ENCODE measurements at regions not wholly inside any gene's neighbourhood (a gene's known extent, or its start where the extent isn't known, plus 50 kb on each side); places are given as distances from the start of the nearest gene placed in this dataset.
A peak's percentile ranks its signal among the peaks of the same experiment; 100 is the strongest.

DNA sequence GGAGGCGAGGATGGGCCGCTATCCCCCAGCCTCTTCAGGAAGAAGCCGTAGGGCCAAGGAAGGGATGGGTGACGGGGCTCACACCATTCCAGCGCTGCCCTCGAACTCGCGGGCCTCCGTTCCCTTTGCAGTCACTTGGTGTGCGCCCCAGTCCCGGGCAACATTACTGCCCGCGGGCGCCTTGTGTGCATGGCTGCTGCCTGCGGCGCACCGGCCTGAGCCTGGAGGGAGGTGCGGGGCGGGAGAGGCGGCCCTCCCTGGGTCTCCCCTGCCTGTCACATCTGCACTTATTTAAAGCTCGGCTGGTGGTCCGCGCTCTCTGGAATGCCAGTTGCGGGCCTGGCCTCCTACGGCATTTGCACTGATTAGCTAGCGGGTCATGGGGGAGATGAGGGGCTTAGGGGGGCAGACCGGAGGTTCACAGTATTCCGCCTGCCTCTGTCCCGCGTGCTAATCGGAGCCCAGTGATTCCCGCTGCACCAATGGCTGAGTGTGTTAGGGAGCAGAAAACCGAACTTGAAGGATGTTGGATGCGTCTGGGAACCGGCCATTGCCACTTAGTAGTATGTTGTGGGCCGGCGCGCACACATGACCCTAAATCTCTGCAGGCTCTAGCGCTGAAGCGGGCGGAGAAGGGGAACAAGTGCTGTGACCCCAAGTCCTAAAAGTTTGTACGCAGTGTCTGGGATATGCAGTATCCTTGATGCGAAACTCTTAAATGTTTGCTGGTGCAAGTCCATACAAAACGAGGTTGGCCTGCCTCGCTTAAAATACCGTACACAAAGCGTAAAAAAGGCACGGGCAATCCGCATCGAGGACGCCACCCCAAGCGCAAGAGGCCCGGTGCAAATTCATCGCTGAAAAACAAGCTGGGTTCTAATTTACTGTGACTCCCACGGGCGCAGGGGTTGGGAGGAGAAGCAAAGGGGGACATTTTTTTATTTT is 161.2 kb upstream of the SIX2 start:
- no peaks in the 10 kb centered on the region for H3K9me3 ChIP-seq
- no peak for DNase-seq
- intact Hi-C loops (cut with DNase I), result no loop called here
- WGBS, 2 donors, result 66 to 72% methylated on average over 23 to 30 of the region's 56 CpGs
- no peak for TF ChIP-seq POLR2A (IDR thresholded peaks at IDR 0.05)
- TF ChIP-seq, protein P1, sequence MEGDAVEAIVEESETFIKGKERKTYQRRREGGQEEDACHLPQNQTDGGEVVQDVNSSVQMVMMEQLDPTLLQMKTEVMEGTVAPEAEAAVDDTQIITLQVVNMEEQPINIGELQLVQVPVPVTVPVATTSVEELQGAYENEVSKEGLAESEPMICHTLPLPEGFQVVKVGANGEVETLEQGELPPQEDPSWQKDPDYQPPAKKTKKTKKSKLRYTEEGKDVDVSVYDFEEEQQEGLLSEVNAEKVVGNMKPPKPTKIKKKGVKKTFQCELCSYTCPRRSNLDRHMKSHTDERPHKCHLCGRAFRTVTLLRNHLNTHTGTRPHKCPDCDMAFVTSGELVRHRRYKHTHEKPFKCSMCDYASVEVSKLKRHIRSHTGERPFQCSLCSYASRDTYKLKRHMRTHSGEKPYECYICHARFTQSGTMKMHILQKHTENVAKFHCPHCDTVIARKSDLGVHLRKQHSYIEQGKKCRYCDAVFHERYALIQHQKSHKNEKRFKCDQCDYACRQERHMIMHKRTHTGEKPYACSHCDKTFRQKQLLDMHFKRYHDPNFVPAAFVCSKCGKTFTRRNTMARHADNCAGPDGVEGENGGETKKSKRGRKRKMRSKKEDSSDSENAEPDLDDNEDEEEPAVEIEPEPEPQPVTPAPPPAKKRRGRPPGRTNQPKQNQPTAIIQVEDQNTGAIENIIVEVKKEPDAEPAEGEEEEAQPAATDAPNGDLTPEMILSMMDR (IDR thresholded peaks at IDR 0.05), result no peak
- no peak overlapping the region for H3K27ac ChIP-seq
- no peaks in the 10 kb centered on the region for H3K36me3 ChIP-seq
- peak overlapping the region in 2 of 4 donors; percentile 47 to 69 for H3K4me3 ChIP-seq
- peaks cover 0 to 19% (median 13%) of the 10 kb centered on the region in 3 donors for H3K4me1 ChIP-seq
- H3K27me3 ChIP-seq, result peaks cover 15 to 92% (median 23%) of the 10 kb centered on the region in 4 donors

DNA sequence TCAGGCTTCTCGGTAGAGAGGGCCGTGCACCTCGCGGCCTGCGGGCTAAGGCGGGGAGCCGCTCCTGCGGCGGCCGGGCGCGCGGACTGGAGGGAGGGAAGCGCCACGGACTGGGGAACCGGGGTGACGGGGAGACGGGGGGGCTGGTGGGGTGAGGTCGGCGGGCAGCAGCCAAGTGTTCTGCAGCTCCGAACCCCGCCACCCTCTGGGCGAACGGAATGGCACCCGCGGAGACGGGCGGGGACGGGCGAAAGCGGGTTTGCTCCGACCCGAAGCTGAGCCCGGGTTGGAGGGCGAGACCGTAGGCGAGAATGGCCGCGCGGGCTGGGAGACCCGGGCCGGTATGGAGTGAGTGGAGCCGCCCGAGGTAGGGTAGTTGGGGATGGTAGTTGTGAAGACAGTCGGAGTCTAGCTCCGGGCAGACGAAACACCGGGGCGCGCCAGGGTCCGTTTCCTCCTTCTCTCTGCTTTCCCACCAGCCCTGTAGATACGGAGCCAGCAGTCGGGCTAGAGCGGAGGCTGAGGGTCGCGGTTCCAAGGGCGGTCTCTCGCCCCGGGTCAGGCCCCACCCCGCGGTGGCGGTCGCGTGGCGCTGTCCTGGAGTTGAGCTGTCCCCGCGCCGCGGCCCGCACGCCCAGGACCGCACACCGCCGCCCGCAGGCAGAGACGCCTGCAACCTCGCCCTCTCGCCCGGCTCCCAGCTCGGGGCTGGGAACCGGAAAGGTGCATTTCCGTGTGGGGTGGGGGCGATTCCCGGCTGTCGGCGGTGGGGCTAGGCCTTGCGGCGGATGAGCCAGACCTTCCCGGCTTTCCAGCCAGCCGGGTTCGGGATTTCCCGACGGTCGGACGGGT is 160.3 kb upstream of the SIX2 start:
- no peak for DNase-seq
- intact Hi-C loops (cut with DNase I), result no loop called here
- TF ChIP-seq, protein P1 (IDR thresholded peaks at IDR 0.05), result no peak
- no peak for TF ChIP-seq POLR2A (IDR thresholded peaks at IDR 0.05)
- WGBS, 2 donors, result 0 to 1% methylated on average over 18 to 20 of the region's 95 CpGs
- Histone ChIP-seq H3K36me3 (no peaks in the 10 kb centered on the region), H3K4me1 (peaks cover 0 to 19% (median 13%) of the 10 kb centered on the region in 3 donors), H3K4me3 (peak overlapping the region; percentile 19 to 69 (median 44)), H3K27me3 (peaks cover 18 to 92% (median 24%) of the 10 kb centered on the region in 4 donors), H3K27ac (peak overlapping the region in 1 of 4 donors; percentile 49), H3K9me3 (no peaks in the 10 kb centered on the region)

DNA sequence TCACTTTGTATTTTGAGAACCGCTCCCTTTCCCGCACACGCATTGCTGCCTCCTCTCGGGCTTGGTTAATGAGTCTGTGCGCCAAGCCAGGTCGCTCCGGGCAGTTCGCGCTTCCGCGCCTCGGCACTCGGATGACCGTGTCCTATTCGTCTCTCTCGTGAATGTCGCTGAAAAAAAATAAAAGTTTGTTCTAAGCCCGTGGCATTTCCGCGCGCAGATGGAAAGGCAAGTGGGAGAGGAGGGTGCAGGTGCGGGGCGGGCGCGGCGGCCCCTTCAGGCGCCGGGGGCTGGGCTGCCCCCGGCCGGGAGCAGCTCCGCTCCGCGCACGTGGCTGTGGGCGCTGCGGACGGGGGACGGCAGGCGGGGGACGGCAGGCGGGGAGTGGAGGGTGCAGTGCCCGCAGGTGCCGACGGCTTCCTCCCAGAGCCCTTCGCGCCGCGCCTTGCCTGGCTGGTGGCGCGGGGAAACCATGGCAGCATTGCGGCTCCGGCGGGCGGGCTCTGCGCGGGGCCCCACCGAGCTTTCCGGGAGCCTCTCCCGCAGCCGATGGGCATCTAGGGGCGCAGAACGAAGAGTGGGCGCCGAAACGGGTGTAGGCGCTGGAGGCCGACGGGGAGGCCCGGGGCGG is 159.6 kb upstream of the SIX2 start:
- no peaks in the 10 kb centered on the region for H3K36me3 ChIP-seq
- H3K27me3 ChIP-seq, result peaks cover 18 to 92% (median 24%) of the 10 kb centered on the region in 4 donors
- intact Hi-C loops (cut with DNase I), result no loop called here
- TF ChIP-seq, protein P1 (IDR thresholded peaks at IDR 0.05), result no peak
- no peak for TF ChIP-seq POLR2A (IDR thresholded peaks at IDR 0.05)
- DNase-seq, result no peak
- no peaks in the 10 kb centered on the region for H3K9me3 ChIP-seq
- peaks cover 0 to 19% (median 13%) of the 10 kb centered on the region in 3 donors for H3K4me1 ChIP-seq
- peak overlapping the region in 1 of 4 donors; percentile 49 for H3K27ac ChIP-seq
- H3K4me3 ChIP-seq, result peak overlapping the region; percentile 19 to 69 (median 44)
- 5 to 6% methylated on average over 14 to 20 of the region's 70 CpGs for WGBS, 2 donors

DNA sequence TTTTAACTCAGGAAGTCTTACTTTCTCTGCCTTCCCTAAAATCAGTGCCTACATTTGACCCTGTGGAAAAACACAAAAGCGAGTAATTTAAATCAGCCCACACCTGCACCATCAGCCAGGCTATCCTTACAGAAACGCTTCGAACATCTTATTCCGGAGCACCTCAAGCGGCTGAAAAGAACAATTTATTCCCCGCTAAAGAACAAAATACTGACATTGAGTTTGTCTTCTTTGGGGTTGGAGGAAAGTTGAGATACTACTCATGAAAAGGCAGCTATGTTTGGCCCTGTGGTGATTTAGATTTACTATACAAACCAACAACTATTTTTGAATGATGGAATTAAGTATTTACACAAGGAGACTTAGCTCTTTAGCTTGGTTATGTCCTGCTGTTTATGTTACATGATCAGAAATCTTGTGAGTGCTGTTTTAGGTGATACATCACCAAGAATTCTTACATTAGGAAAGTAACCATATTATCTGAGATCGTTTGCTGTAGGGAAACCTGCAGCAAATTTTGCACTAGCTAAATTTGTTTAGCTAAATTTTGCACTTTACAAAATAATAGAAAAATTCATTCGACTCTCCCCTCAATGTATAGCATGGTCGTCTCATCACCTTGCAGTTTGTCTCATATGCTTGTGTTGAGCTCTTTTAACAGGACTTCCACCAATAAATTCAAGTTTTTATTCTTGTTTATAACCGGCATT is 158.8 kb upstream of the SIX2 start:
- peak overlapping the region in 1 of 4 donors; percentile 69 for H3K4me3 ChIP-seq
- 45 to 47% methylated on average over 10 of the region's 10 CpGs for WGBS, 2 donors
- DNase-seq, result no peak
- intact Hi-C loops (cut with DNase I), result no loop called here
- no peaks in the 10 kb centered on the region for H3K9me3 ChIP-seq
- H3K27me3 ChIP-seq, result peaks cover 18 to 95% (median 24%) of the 10 kb centered on the region in 4 donors
- H3K36me3 ChIP-seq, result no peaks in the 10 kb centered on the region
- H3K27ac ChIP-seq, result no peak overlapping the region
- peaks cover 0 to 19% (median 13%) of the 10 kb centered on the region in 3 donors for H3K4me1 ChIP-seq
- TF ChIP-seq, protein P1 (IDR thresholded peaks at IDR 0.05), result no peak
- TF ChIP-seq POLR2A (IDR thresholded peaks at IDR 0.05), result no peak

Data from esophagus squamous epithelium (tissue), 5 donors.